Peyer's patch (tissue), 4 donors: ENCODE measurements at regions not wholly inside any gene's neighbourhood (a gene's known extent, or its start where the extent isn't known, plus 50 kb on each side); places are given as distances from the start of the nearest gene placed in this dataset.

Experiments
- POLR2A ChIP-seq, 2 donors: fragments of 450-650 bp; IDR thresholded peaks; one replicate each; pipeline ENCODE4 v1.5.1; 2017; ENCODE audit warnings: antibody characterized with exemption in 2 of 2, mild to moderate bottlenecking in 2 of 2, moderate library complexity in 2 of 2
- TF ChIP-seq, protein P1 (sequence below), 6 experiments: fragments of 450-650 bp in 4 of 6; fragments of 200-600 bp in 2 of 6; sonication (generic) in 1 of 6; IDR thresholded peaks; one replicate each; pipeline ENCODE4 v1.5.1; 2017 to 2019; ENCODE audit warnings: antibody characterized with exemption in 6 of 6, mild to moderate bottlenecking in 3 of 6, moderate library complexity in 1 of 6

DNA sequence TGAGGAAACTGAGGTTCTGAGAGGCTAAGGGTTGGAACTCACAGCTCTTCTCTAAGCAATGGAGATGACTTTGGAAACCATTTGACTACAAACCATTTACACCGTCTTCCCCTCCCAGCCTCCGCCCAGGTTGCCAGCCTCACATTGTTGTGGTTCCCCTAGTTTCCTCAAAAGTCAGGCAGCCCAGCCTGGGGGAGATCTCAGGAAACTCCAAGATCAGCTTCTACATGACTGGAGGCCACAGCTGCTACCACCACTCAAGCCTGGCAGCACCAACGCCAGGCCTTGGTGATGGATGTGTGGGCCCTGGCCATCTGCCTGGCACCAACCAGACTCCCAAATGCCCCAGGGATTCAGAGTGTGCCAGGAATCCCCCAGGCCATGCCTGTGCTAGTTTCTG is 207.9 kb downstream of the TSHZ3 start:
- TF ChIP-seq, protein P1, sequence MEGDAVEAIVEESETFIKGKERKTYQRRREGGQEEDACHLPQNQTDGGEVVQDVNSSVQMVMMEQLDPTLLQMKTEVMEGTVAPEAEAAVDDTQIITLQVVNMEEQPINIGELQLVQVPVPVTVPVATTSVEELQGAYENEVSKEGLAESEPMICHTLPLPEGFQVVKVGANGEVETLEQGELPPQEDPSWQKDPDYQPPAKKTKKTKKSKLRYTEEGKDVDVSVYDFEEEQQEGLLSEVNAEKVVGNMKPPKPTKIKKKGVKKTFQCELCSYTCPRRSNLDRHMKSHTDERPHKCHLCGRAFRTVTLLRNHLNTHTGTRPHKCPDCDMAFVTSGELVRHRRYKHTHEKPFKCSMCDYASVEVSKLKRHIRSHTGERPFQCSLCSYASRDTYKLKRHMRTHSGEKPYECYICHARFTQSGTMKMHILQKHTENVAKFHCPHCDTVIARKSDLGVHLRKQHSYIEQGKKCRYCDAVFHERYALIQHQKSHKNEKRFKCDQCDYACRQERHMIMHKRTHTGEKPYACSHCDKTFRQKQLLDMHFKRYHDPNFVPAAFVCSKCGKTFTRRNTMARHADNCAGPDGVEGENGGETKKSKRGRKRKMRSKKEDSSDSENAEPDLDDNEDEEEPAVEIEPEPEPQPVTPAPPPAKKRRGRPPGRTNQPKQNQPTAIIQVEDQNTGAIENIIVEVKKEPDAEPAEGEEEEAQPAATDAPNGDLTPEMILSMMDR (IDR thresholded peaks at IDR 0.05), result no peak
- TF ChIP-seq POLR2A (IDR thresholded peaks at IDR 0.05), result no peak
